SK-N-SH (cell line): ENCODE measurements at regions not wholly inside any gene's neighbourhood (a gene's known extent, or its start where the extent isn't known, plus 50 kb on each side); places are given as distances from the start of the nearest gene placed in this dataset.

Source experiments
- CTCF ChIA-PET: fragments of 300-600, 350-600 bp; formaldehyde crosslinking; extraction: SDS; loops from one replicate; lab custom pipeline; 2021; lab: Yijun Ruan, JAX
- POLR2A ChIA-PET: fragments of 350-600 bp; sonication (Branson Sonifier 250); formaldehyde crosslinking; extraction: SDS; loops from one replicate; lab custom pipeline; 2020; ENCODE audit warnings: antibody characterized with exemption, inconsistent platforms; lab: Yijun Ruan, JAX
- DNase-seq: peaks from one replicate; pipeline ENCODE4 v3.0.0; 2012
- H2AFZ ChIP-seq: fragments of 200-600 bp; sonication (generic); 2 replicates; pipeline ENCODE4 v1.8.1; 2016; ENCODE audit warnings: antibody characterized with exemption, mild to moderate bottlenecking, low read depth
- H3F3A ChIP-seq: fragments of 200-600 bp; sonication (generic); replicated peaks from 2 replicates; pipeline ENCODE3; 2016; ENCODE audit warnings: antibody characterized with exemption, mild to moderate bottlenecking; ENCODE audit not compliant: insufficient read depth
- H3K27ac ChIP-seq, 2 experiments: fragments of 200-500 bp in 1 of 2; fragments of 200-600 bp in 1 of 2; sonication (Bioruptor generic) in 1 of 2; sonication (generic), shearing (Covaris generic) in 1 of 2; 2 replicates each; pipeline versions ENCODE4 v1.5.1 to v1.6.1; 2014 to 2016; ENCODE audit warnings: low read depth in 2 of 2, inconsistent platforms in 1 of 2, low read length in 1 of 2, mild to moderate bottlenecking in 1 of 2, mixed read lengths in 1 of 2
- H3K27me3 ChIP-seq: fragments of 200-600 bp; sonication (generic), shearing (Covaris generic); 2 replicates; pipeline ENCODE4 v1.6.1; 2016; ENCODE audit warnings: mixed run types; ENCODE audit not compliant: insufficient read depth
- H3K36me3 ChIP-seq, 2 experiments: fragments of 200-500 bp in 1 of 2; fragments of 200-600 bp in 1 of 2; sonication (Bioruptor generic) in 1 of 2; sonication (generic) in 1 of 2; replicated peaks in 1 of 2; 2 replicates each; pipeline versions ENCODE3 to v1.5.1; 2014 to 2016; ENCODE audit warnings: low read length in 1 of 2, mild to moderate bottlenecking in 1 of 2; ENCODE audit not compliant: insufficient read depth in 2 of 2, control insufficient read depth in 1 of 2
- H3K4me1 ChIP-seq, 2 experiments: fragments of 200-500 bp in 1 of 2; fragments of 200-600 bp in 1 of 2; sonication (Bioruptor generic) in 1 of 2; sonication (generic), shearing (Covaris generic) in 1 of 2; 2 replicates each; pipeline versions ENCODE4 v1.5.1 to v1.6.1; 2014 to 2016; ENCODE audit warnings: low read depth in 1 of 2, low read length in 1 of 2, mixed run types in 1 of 2; ENCODE audit not compliant: insufficient read depth in 2 of 2, control insufficient read depth in 1 of 2
- H3K4me2 ChIP-seq: fragments of 200-600 bp; sonication (generic), shearing (Covaris generic); 2 replicates; pipeline ENCODE4 v1.6.1; 2017; ENCODE audit warnings: mixed run types
- H3K4me3 ChIP-seq, 2 experiments: fragments of 200-500 bp in 1 of 2; fragments of 200-600 bp in 1 of 2; sonication (Bioruptor generic) in 1 of 2; sonication (generic), shearing (Covaris generic) in 1 of 2; 2 replicates each; pipeline versions ENCODE4 v1.5.1 to v1.8.1; 2014 to 2016; ENCODE audit warnings: low read depth in 2 of 2, inconsistent platforms in 1 of 2, low read length in 1 of 2, mild to moderate bottlenecking in 1 of 2, mixed read lengths in 1 of 2, moderate library complexity in 1 of 2
- H3K79me2 ChIP-seq: fragments of 200-600 bp; sonication (generic); 2 replicates; pipeline ENCODE4 v1.8.1; 2017; ENCODE audit warnings: mild to moderate bottlenecking; ENCODE audit not compliant: insufficient read depth
- H3K9ac ChIP-seq: fragments of 200-600 bp; sonication (generic); 2 replicates; pipeline ENCODE4 v1.6.1; 2017; ENCODE audit warnings: mixed run types
- H3K9me2 ChIP-seq: fragments of 200-600 bp; sonication (generic); 2 replicates; pipeline ENCODE4 v1.6.1; 2017; ENCODE audit warnings: mixed run types
- H3K9me3 ChIP-seq: fragments of 200-600 bp; sonication (generic); 2 replicates; pipeline ENCODE4 v1.6.1; 2017; ENCODE audit warnings: mixed run types, mild to moderate bottlenecking, moderate library complexity
- H4K20me1 ChIP-seq: fragments of 200-600 bp; sonication (generic); 2 replicates; pipeline ENCODE4 v1.6.1; 2017; ENCODE audit warnings: mild to moderate bottlenecking, mixed run types; ENCODE audit not compliant: insufficient read depth
- EP300 ChIP-seq, 2 experiments: IDR thresholded peaks; 2 replicates each; pipeline versions ENCODE4 v1.4.0 to v1.6.1; 2012; ENCODE audit warnings: borderline replicate concordance in 1 of 2, low read depth in 1 of 2, low read length in 1 of 2
- FOSL2 ChIP-seq: IDR thresholded peaks from 2 replicates; pipeline ENCODE4 v1.4.0; 2012; ENCODE audit warnings: low read depth, mild to moderate bottlenecking, moderate library complexity, borderline replicate concordance
- GATA2 ChIP-seq: sonication (generic); formaldehyde crosslinking; IDR thresholded peaks from 2 replicates; pipeline ENCODE4 v1.5.0; 2020; ENCODE audit warnings: mild to moderate bottlenecking, missing genetic modification reagents
- JUND ChIP-seq: IDR thresholded peaks from 2 replicates; pipeline ENCODE4 v1.4.0; 2012
- POLR2AphosphoS5 ChIP-seq: IDR thresholded peaks from 2 replicates; pipeline ENCODE4 v1.6.1; 2012; ENCODE audit warnings: low read depth, low read length
- RAD21 ChIP-seq: IDR thresholded peaks from 2 replicates; pipeline ENCODE4 v1.6.1; 2012; ENCODE audit warnings: mild to moderate bottlenecking, low read length
- RXRA ChIP-seq: IDR thresholded peaks from 2 replicates; pipeline ENCODE4 v1.4.0; 2012; ENCODE audit warnings: low read depth, mild to moderate bottlenecking, borderline replicate concordance
- TCF12 ChIP-seq: IDR thresholded peaks from 2 replicates; pipeline ENCODE4 v1.4.0; 2012
- YY1 ChIP-seq: IDR thresholded peaks from 2 replicates; pipeline ENCODE4 v1.4.0; 2012; ENCODE audit warnings: low read depth, mild to moderate bottlenecking
- WGBS: methylation state at CpG from one replicate; pipeline ENCODE4 v1.1.6; 2017; ENCODE audit warnings: low lambda C conversion rate; 5-methylcytosine and 5-hydroxymethylcytosine counted together
- TF ChIP-seq, protein P1 (sequence below): IDR thresholded peaks from 2 replicates; pipeline ENCODE4 v1.6.1; 2012; ENCODE audit warnings: mild to moderate bottlenecking, low read depth, low read length, moderate library complexity
- TF ChIP-seq, protein P2 (sequence below): fragments of 150-350 bp; IDR thresholded peaks from 2 replicates; pipeline ENCODE4 v1.6.1; 2017; ENCODE audit warnings: antibody characterized with exemption, low read length, low read depth, borderline replicate concordance
- TF ChIP-seq, protein P3 (sequence below): fragments of 200-600 bp; sonication (generic); IDR thresholded peaks from 2 replicates; pipeline ENCODE4 v1.6.1; 2017; ENCODE audit warnings: antibody characterized with exemption, mild to moderate bottlenecking, moderate library complexity

DNA sequence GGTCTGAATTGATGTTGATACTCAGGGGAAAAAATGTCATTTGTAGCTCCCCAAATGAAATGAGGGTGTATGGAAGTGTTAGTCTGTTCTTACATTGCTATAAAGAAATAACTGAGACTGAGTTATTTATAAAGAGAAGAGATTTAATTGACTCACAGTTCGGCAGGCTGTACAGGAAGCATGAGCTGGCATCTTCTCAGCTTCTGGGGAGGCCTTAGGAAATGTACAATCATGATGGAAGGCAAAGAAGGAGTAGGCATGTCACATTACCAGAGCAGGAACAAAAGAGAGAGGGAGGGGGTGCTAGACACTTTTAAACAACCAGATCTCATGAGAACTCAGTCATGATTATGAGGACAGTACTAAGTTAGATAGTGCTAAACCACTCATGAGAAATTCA, 1199.9 kb upstream of the DIAPH2 start:
- Histone ChIP-seq H2AFZ (no peak overlapping the region), H3K9me2 (no peaks in the 10 kb centered on the region), H3K27ac (no peak overlapping the region), H4K20me1 (no peaks in the 10 kb centered on the region), H3K4me1 (no peaks in the 10 kb centered on the region), H3F3A (no peaks in the 10 kb centered on the region), H3K79me2 (no peaks in the 10 kb centered on the region), H3K36me3 (no peaks in the 10 kb centered on the region), H3K9ac (no peak overlapping the region), H3K4me2 (no peak overlapping the region), H3K9me3 (no peaks in the 10 kb centered on the region), H3K4me3 (no peak overlapping the region), H3K27me3 (no peaks in the 10 kb centered on the region)
- no peak for DNase-seq
- WGBS, result 16% methylated on average over 1 of the region's 1 CpG
- ChIA-PET POLR2A (no interaction called here), CTCF (no interaction called here)
- TF ChIP-seq EP300 (IDR thresholded peaks at IDR 0.05; ENCODE audit: borderline replicate concordance in 1 of 2, low read depth in 1 of 2, low read length in 1 of 2) (no peak), GATA2 (CRISPR knock-in tag) (no peak), POLR2AphosphoS5 (no peak), RAD21 (no peak), TCF12 (no peak), YY1 (no peak), JUND (no peak)
- TF ChIP-seq, protein P1, sequence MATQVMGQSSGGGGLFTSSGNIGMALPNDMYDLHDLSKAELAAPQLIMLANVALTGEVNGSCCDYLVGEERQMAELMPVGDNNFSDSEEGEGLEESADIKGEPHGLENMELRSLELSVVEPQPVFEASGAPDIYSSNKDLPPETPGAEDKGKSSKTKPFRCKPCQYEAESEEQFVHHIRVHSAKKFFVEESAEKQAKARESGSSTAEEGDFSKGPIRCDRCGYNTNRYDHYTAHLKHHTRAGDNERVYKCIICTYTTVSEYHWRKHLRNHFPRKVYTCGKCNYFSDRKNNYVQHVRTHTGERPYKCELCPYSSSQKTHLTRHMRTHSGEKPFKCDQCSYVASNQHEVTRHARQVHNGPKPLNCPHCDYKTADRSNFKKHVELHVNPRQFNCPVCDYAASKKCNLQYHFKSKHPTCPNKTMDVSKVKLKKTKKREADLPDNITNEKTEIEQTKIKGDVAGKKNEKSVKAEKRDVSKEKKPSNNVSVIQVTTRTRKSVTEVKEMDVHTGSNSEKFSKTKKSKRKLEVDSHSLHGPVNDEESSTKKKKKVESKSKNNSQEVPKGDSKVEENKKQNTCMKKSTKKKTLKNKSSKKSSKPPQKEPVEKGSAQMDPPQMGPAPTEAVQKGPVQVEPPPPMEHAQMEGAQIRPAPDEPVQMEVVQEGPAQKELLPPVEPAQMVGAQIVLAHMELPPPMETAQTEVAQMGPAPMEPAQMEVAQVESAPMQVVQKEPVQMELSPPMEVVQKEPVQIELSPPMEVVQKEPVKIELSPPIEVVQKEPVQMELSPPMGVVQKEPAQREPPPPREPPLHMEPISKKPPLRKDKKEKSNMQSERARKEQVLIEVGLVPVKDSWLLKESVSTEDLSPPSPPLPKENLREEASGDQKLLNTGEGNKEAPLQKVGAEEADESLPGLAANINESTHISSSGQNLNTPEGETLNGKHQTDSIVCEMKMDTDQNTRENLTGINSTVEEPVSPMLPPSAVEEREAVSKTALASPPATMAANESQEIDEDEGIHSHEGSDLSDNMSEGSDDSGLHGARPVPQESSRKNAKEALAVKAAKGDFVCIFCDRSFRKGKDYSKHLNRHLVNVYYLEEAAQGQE, result no peak

DNA sequence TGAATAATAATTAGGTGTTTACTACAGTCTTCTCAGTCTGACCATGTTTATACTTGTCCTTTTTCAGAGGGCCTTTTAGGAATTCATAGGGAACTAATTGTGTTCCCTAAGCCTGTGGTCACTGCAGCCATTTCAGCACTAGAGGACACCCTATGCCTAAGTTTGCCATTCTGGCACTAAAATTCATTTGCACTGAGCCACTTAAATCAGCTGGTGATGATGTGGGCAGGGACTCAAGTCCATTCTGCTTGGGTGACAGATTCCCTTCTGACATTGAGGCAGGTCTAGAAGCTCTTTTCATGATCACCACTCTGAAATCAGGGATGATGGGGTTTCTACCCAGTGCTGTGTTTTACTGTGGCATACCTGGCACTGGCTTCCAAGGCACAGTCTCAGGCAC, 1178.9 kb upstream of the DIAPH2 start:
- no peaks in the 10 kb centered on the region for H3K79me2 ChIP-seq
- CTCF ChIA-PET, result no interaction called here
- H3K9me2 ChIP-seq, result 0 out of 2 replicates have a peak, but pooled peaks cover 4% of the 10 kb centered on the region
- no peak overlapping the region for H3K9ac ChIP-seq
- H4K20me1 ChIP-seq, result no peaks in the 10 kb centered on the region
- POLR2A ChIA-PET, result no interaction called here
- no peaks in the 10 kb centered on the region for H3K9me3 ChIP-seq
- no peaks in the 10 kb centered on the region for H3K4me1 ChIP-seq
- no peak overlapping the region for H3K4me3 ChIP-seq
- no peaks in the 10 kb centered on the region for H3K27me3 ChIP-seq
- no peak for TF ChIP-seq YY1
- TF ChIP-seq, protein P2, sequence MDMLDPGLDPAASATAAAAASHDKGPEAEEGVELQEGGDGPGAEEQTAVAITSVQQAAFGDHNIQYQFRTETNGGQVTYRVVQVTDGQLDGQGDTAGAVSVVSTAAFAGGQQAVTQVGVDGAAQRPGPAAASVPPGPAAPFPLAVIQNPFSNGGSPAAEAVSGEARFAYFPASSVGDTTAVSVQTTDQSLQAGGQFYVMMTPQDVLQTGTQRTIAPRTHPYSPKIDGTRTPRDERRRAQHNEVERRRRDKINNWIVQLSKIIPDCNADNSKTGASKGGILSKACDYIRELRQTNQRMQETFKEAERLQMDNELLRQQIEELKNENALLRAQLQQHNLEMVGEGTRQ, result no peak
- TF ChIP-seq, protein P3, sequence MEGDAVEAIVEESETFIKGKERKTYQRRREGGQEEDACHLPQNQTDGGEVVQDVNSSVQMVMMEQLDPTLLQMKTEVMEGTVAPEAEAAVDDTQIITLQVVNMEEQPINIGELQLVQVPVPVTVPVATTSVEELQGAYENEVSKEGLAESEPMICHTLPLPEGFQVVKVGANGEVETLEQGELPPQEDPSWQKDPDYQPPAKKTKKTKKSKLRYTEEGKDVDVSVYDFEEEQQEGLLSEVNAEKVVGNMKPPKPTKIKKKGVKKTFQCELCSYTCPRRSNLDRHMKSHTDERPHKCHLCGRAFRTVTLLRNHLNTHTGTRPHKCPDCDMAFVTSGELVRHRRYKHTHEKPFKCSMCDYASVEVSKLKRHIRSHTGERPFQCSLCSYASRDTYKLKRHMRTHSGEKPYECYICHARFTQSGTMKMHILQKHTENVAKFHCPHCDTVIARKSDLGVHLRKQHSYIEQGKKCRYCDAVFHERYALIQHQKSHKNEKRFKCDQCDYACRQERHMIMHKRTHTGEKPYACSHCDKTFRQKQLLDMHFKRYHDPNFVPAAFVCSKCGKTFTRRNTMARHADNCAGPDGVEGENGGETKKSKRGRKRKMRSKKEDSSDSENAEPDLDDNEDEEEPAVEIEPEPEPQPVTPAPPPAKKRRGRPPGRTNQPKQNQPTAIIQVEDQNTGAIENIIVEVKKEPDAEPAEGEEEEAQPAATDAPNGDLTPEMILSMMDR, result 0 out of 2 replicates have a peak, but pooled peaks have one; percentile 5
- no peak for TF ChIP-seq RXRA
- TF ChIP-seq FOSL2, result no peak
- H3K27ac ChIP-seq, result no peak overlapping the region
- no peak for DNase-seq
- no peaks in the 10 kb centered on the region for H3F3A ChIP-seq
- H3K36me3 ChIP-seq, result no peaks in the 10 kb centered on the region
- no peak overlapping the region for H2AFZ ChIP-seq
- H3K4me2 ChIP-seq, result no peak overlapping the region
